BLaER1 treated with 17β-estradiol and CSF1 and Interleukin-3, amounts not matched to agents 10 nM and 100 nM (cell line): ENCODE measurements at regions not wholly inside any gene's neighbourhood (a gene's known extent, or its start where the extent isn't known, plus 50 kb on each side); places are given as distances from the start of the nearest gene placed in this dataset.

Source experiments
- H3K27ac ChIP-seq, 11 experiments: shearing (Covaris generic); formaldehyde crosslinking; 2 replicates each; pipeline ENCODE4 v1.8.1; 2022
- H3K27me3 ChIP-seq, 11 experiments: shearing (Covaris generic); formaldehyde crosslinking; 2 replicates each; pipeline ENCODE4 v1.8.1; 2022
- H3K36me3 ChIP-seq, 11 experiments: shearing (Covaris generic); formaldehyde crosslinking; 2 replicates each; pipeline ENCODE4 v1.8.1; 2022
- H3K4me1 ChIP-seq, 10 experiments: shearing (Covaris generic); formaldehyde crosslinking; 2 replicates each; pipeline ENCODE4 v1.8.1; 2022
- H3K4me2 ChIP-seq, 11 experiments: shearing (Covaris generic); formaldehyde crosslinking; 2 replicates each; pipeline ENCODE4 v1.8.1; 2022
- H3K4me3 ChIP-seq, 10 experiments: shearing (Covaris generic); formaldehyde crosslinking; 2 replicates each; pipeline ENCODE4 v1.8.1; 2022
- H3K9ac ChIP-seq, 11 experiments: shearing (Covaris generic); formaldehyde crosslinking; 2 replicates each; pipeline ENCODE4 v1.8.1; 2022
- H3K9me3 ChIP-seq, 11 experiments: shearing (Covaris generic); formaldehyde crosslinking; replicated peaks in 1 of 11; 2 replicates each; pipeline ENCODE4 v1.8.1; 2022
- H4K20me1 ChIP-seq, 11 experiments: shearing (Covaris generic); formaldehyde crosslinking; 2 replicates each; pipeline ENCODE4 v1.8.1; 2022
- Cebpa-rat ChIP-seq, 11 experiments: shearing (Covaris generic); IDR thresholded peaks; 2 replicates each; pipeline ENCODE4 v1.8.1; 2022

DNA sequence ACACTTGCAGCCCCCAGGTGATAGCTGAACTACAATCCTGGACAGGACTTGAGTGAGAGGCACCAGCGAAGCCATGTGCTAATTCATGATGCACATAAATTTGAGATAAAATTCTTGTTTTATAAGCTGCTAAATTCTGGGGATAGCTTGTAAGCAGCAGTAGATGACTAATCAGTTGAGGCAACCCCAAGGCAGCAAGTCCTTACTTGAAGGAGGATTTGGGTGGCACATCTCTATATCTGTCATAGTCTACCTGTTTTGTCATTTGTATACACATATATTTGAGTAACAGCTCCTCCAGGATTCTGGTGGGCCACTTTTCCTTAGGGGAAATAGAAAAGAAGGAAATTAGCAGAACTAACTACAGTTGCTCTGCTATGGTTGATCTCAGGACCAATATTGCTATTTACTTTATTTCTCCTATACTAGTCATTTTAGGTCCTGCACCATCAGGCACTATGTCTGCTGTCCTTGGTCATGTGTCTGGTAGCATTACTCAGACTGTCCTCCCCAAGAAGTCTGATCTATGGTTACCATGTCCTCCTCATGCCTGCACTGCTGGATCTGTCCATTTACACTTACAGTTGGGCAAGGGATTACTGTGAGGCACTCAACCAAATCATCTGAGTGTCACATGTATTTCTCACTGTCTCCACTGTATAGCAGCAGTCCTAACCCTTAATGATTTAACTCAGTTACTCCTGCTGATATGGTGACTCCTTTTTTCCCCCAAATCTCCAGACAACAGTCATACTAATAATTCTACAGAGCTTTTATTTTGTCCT lies 436.0 kb upstream of the CWC22 start:
- Histone ChIP-seq H3K27ac (peak overlapping the region in 8 of 11 experiments; percentile 15 to 81 (median 50); a peak in 13 of 22 replicates), H3K36me3 (peaks cover 0 to 4% (median 0%) of the 10 kb centered on the region in 11 experiments; a peak in 1 of 22 replicates), H3K9me3 (peaks cover 0 to 34% (median 7%) of the 10 kb centered on the region in 11 experiments; a peak in 11 of 22 replicates), H3K4me3 (no peak overlapping the region), H3K27me3 (no peaks in the 10 kb centered on the region), H3K4me1 (peaks cover 0 to 42% (median 14%) of the 10 kb centered on the region in 10 experiments; a peak in 10 of 20 replicates), H3K4me2 (peak overlapping the region in 6 of 11 experiments; percentile 41 to 65 (median 57); a peak in 12 of 22 replicates), H4K20me1 (no peaks in the 10 kb centered on the region), H3K9ac (peak overlapping the region in 3 of 11 experiments; percentile 12 to 58 (median 45); a peak in 3 of 22 replicates)
- TF ChIP-seq Cebpa-rat (IDR thresholded peaks at IDR 0.05): no peak; a peak in 1 of 22 replicates

- Histone ChIP-seq H3K27me3 (no peaks in the 10 kb centered on the region), H3K36me3 (no peaks in the 10 kb centered on the region), H3K9ac (no peak overlapping the region), H3K4me2 (no peak overlapping the region), H3K4me3 (no peak overlapping the region), H3K4me1 (no peaks in the 10 kb centered on the region), H3K27ac (no peak overlapping the region), H4K20me1 (no peaks in the 10 kb centered on the region), H3K9me3 (peaks cover 0 to 4% (median 0%) of the 10 kb centered on the region in 11 experiments; a peak in 1 of 22 replicates)
- no peak for TF ChIP-seq Cebpa-rat (IDR thresholded peaks at IDR 0.05)
Observed at GRCh38 chr2:180419212-180419611, 412.1 kb upstream of the CWC22 start.

- no peak overlapping the region for H3K4me3 ChIP-seq
- no peaks in the 10 kb centered on the region for H3K27me3 ChIP-seq
- H3K9me3 ChIP-seq: peaks cover 0 to 4% (median 0%) of the 10 kb centered on the region in 11 experiments; a peak in 1 of 22 replicates
- TF ChIP-seq Cebpa-rat (IDR thresholded peaks at IDR 0.05): no peak
- no peaks in the 10 kb centered on the region for H3K36me3 ChIP-seq
- no peaks in the 10 kb centered on the region for H4K20me1 ChIP-seq
- H3K27ac ChIP-seq: no peak overlapping the region
- no peaks in the 10 kb centered on the region for H3K4me1 ChIP-seq
- H3K4me2 ChIP-seq: no peak overlapping the region
- H3K9ac ChIP-seq: no peak overlapping the region
Observed at GRCh38 chr2:180416627-180417026, 409.5 kb upstream of the CWC22 start.

DNA sequence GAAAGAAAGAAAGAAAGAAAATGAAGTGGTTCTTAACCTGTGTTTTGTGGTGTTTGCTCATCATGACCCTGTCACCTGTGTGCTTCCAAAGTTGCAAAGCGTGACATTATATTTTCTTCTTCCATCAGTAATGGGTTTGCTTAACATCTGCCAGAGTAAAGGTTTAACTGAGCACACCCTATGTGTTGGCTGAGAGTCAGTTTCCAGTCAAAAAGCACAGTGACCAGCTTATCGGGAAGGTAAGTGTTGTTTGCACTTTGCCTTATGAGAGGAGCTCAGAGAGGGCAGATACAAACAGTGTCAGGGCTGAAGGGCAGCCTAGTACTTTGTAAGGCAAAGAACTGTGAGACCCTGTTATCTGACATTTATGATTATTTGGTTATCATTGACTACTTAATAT lies 406.2 kb upstream of the CWC22 start:
- no peaks in the 10 kb centered on the region for H3K36me3 ChIP-seq
- no peak overlapping the region for H3K27ac ChIP-seq
- H3K4me3 ChIP-seq: no peak overlapping the region
- H4K20me1 ChIP-seq: no peaks in the 10 kb centered on the region
- H3K9ac ChIP-seq: no peak overlapping the region
- no peak overlapping the region for H3K4me2 ChIP-seq
- H3K9me3 ChIP-seq: no peaks in the 10 kb centered on the region
- H3K4me1 ChIP-seq: no peaks in the 10 kb centered on the region
- no peaks in the 10 kb centered on the region for H3K27me3 ChIP-seq
- no peak for TF ChIP-seq Cebpa-rat (IDR thresholded peaks at IDR 0.05)

- Histone ChIP-seq H3K27me3 (no peaks in the 10 kb centered on the region), H3K36me3 (no peaks in the 10 kb centered on the region), H3K4me1 (no peaks in the 10 kb centered on the region), H3K27ac (no peak overlapping the region), H3K4me3 (no peak overlapping the region), H3K4me2 (no peak overlapping the region), H3K9me3 (no peaks in the 10 kb centered on the region), H3K9ac (no peak overlapping the region), H4K20me1 (no peaks in the 10 kb centered on the region)
- no peak for TF ChIP-seq Cebpa-rat (IDR thresholded peaks at IDR 0.05)
Observed at GRCh38 chr2:180412219-180412618, 405.1 kb upstream of the CWC22 start.

DNA sequence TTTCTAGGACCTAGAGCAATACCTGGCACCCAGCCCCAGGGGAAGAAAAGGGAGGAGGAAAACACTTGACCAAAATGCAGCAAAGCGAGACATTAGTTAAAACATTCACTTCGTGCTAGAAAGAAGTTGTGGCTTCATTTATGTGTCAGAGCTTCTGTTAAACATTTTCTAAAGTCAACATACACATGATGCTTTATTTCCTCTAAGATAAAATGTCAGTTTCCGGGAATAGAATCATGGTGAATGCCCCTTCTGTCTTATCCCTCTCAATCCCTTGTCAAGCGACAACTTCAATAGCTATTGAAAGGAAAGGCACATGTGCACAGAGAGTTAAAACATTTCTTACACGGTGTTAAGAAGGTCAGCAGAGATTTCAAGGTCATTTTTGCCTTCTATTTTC lies 404.6 kb upstream of the CWC22 start:
- TF ChIP-seq Cebpa-rat (IDR thresholded peaks at IDR 0.05): no peak
- Histone ChIP-seq H3K36me3 (no peaks in the 10 kb centered on the region), H3K9ac (no peak overlapping the region), H3K27me3 (no peaks in the 10 kb centered on the region), H4K20me1 (no peaks in the 10 kb centered on the region), H3K4me3 (no peak overlapping the region), H3K27ac (no peak overlapping the region), H3K9me3 (no peaks in the 10 kb centered on the region), H3K4me2 (no peak overlapping the region), H3K4me1 (no peaks in the 10 kb centered on the region)

DNA sequence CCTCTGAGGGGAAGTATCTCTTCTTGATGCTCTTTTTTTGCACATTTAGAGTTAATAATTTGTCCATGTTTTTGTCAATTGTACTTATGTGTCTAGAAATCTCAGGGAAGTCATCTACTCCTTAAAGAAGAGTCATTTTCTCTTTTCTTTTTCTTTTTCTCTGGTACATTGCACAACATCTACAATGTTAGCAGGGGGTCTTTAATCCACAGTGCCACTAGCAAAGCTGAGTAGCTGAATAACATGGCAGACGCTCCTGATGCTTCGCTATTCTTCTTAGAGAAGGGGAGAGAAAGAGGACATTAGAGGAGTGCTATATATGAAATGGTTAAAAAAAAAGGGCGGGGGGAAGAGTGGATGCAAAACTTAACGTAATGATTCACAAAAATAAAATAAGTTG lies 399.6 kb upstream of the CWC22 start:
- H4K20me1 ChIP-seq: no peaks in the 10 kb centered on the region
- no peaks in the 10 kb centered on the region for H3K4me1 ChIP-seq
- TF ChIP-seq Cebpa-rat (IDR thresholded peaks at IDR 0.05): 0 out of 22 replicates have a peak, but pooled peaks of 1 of the 11 experiments have one; percentile 18
- H3K9ac ChIP-seq: no peak overlapping the region
- H3K27ac ChIP-seq: no peak overlapping the region
- peaks cover 0 to 5% (median 0%) of the 10 kb centered on the region in 11 experiments; a peak in 1 of 22 replicates for H3K9me3 ChIP-seq
- no peak overlapping the region for H3K4me3 ChIP-seq
- H3K27me3 ChIP-seq: no peaks in the 10 kb centered on the region
- H3K4me2 ChIP-seq: no peak overlapping the region
- H3K36me3 ChIP-seq: no peaks in the 10 kb centered on the region

DNA sequence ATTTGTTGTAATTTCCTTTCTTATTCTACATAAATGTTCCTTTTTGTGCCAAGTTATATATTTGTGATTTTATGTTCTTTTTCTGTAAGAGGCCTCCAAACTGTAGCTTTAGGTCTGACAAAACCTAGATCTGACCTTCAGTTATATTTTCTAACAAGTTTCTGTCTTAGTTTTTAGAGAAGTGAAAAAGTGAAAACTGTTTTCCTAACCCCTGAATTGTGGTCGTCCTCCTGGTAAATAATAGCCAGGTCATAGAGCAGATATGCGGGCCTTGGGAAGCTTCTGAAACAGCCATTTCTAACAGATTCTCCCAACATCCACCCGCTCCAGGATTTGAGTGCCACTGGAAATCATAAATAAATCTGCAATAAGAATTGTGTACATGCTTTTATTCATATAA lies 398.4 kb upstream of the CWC22 start:
- H3K9ac ChIP-seq: no peak overlapping the region
- H3K27me3 ChIP-seq: no peaks in the 10 kb centered on the region
- no peak for TF ChIP-seq Cebpa-rat (IDR thresholded peaks at IDR 0.05)
- no peaks in the 10 kb centered on the region for H3K36me3 ChIP-seq
- no peaks in the 10 kb centered on the region for H3K4me1 ChIP-seq
- H3K4me2 ChIP-seq: no peak overlapping the region
- no peaks in the 10 kb centered on the region for H4K20me1 ChIP-seq
- peaks cover 0 to 5% (median 0%) of the 10 kb centered on the region in 11 experiments; a peak in 1 of 22 replicates for H3K9me3 ChIP-seq
- H3K27ac ChIP-seq: no peak overlapping the region
- H3K4me3 ChIP-seq: no peak overlapping the region

DNA sequence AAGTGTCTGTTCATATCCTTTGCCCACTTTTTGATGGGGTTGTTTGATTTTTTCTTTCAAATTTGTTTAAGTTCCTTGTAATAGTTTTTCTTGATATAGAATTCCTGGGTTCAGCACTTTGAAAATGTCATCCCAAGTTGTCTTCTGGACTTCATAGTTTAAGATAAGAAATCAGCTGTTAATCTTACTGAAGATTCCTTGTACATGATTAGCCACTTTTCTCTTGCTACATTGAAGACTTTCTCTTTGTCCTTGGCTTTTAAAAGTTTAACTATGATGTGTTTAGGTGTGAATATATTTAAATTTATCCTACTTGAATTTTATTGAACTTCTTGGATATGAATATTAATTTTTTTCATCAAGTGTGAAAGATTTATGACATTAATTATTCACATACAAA lies 387.2 kb upstream of the CWC22 start:
- H3K4me2 ChIP-seq: no peak overlapping the region
- peaks cover 0 to 2% (median 0%) of the 10 kb centered on the region in 10 experiments; a peak in 1 of 20 replicates for H3K4me1 ChIP-seq
- no peaks in the 10 kb centered on the region for H3K27me3 ChIP-seq
- no peaks in the 10 kb centered on the region for H3K36me3 ChIP-seq
- TF ChIP-seq Cebpa-rat (IDR thresholded peaks at IDR 0.05): no peak
- H3K9ac ChIP-seq: no peak overlapping the region
- no peak overlapping the region for H3K4me3 ChIP-seq
- no peaks in the 10 kb centered on the region for H4K20me1 ChIP-seq
- peaks cover 0 to 27% (median 11%) of the 10 kb centered on the region in 11 experiments; a peak in 11 of 22 replicates for H3K9me3 ChIP-seq
- H3K27ac ChIP-seq: no peak overlapping the region
